CD14-positive monocyte (primary cell): ENCODE measurements at regions not wholly inside any gene's neighbourhood (a gene's known extent, or its start where the extent isn't known, plus 50 kb on each side); places are given as distances from the start of the nearest gene placed in this dataset.

ENCODE experiments used
- DNase-seq, 3 donors: peaks; one replicate each; pipeline ENCODE4 v3.0.0-alpha.2; 2011 to 2022
- H2AFZ ChIP-seq: 2 replicates; pipeline ENCODE4 v1.6.0; 2012; ENCODE audit warnings: mild to moderate bottlenecking, low read depth, low read length, inconsistent platforms; ENCODE audit not compliant: insufficient read depth, poor library complexity, severe bottlenecking
- H3K27ac ChIP-seq, 2 donors: 1 replicate in 1 of 2; 2 replicates in 1 of 2; pipeline ENCODE4 v1.5.1; 2012 to 2013; ENCODE audit warnings: low read length in 2 of 2, control low read depth in 1 of 2, inconsistent platforms in 1 of 2, low read depth in 1 of 2, mild to moderate bottlenecking in 1 of 2
- H3K27me3 ChIP-seq, 2 donors: one replicate each; pipeline versions ENCODE4 v1.6.0 to v1.6.1; 2011 to 2013; ENCODE audit warnings: low read length in 2 of 2; ENCODE audit not compliant: control insufficient read depth in 2 of 2, insufficient read depth in 2 of 2
- H3K36me3 ChIP-seq, 2 donors: replicated peaks in 1 of 2; 1 replicate in 1 of 2; 2 replicates in 1 of 2; pipeline versions ENCODE4 v1.5.1 to v1.6.1; 2012 to 2013; ENCODE audit warnings: low read length in 2 of 2, control low read depth in 1 of 2, inconsistent platforms in 1 of 2, mild to moderate bottlenecking in 1 of 2; ENCODE audit not compliant: insufficient read depth in 2 of 2, control insufficient read depth in 1 of 2
- H3K4me1 ChIP-seq, 2 donors: 1 replicate in 1 of 2; 2 replicates in 1 of 2; pipeline versions ENCODE4 v1.5.1 to v1.6.1; 2012 to 2013; ENCODE audit warnings: low read length in 2 of 2, control low read depth in 1 of 2, inconsistent platforms in 1 of 2, mild to moderate bottlenecking in 1 of 2, moderate library complexity in 1 of 2; ENCODE audit not compliant: insufficient read depth in 2 of 2, control insufficient read depth in 1 of 2
- H3K4me2 ChIP-seq: replicated peaks from 2 replicates; pipeline ENCODE3; 2012; ENCODE audit warnings: low read length, moderate library complexity, mild to moderate bottlenecking; ENCODE audit not compliant: poor library complexity, severe bottlenecking; ENCODE audit errors: extremely low read depth
- H3K4me3 ChIP-seq, 3 experiments: fragments of 200-600 bp in 1 of 3; sonication (generic) in 1 of 3; replicated peaks in 1 of 3; 1 replicate in 2 of 3; 2 replicates in 1 of 3; pipeline ENCODE4 v1.5.1; 2011 to 2013; ENCODE audit warnings: low read length in 3 of 3, mild to moderate bottlenecking in 3 of 3, control low read depth in 2 of 3, low read depth in 2 of 3, inconsistent platforms in 1 of 3, moderate library complexity in 1 of 3
- H3K79me2 ChIP-seq: 2 replicates; pipeline ENCODE4 v1.6.0; 2012; ENCODE audit warnings: mild to moderate bottlenecking, control low read depth, inconsistent platforms, low read length, moderate library complexity; ENCODE audit not compliant: insufficient read depth
- H3K9ac ChIP-seq: 2 replicates; pipeline ENCODE4 v1.6.0; 2017; ENCODE audit warnings: low read length, mild to moderate bottlenecking; ENCODE audit not compliant: insufficient read depth, poor library complexity, severe bottlenecking
- H3K9me3 ChIP-seq, 2 donors: replicated peaks in 1 of 2; 1 replicate in 1 of 2; 2 replicates in 1 of 2; pipeline versions ENCODE4 v1.5.1 to v1.6.1; 2012 to 2013; ENCODE audit warnings: low read length in 2 of 2, control low read depth in 1 of 2; ENCODE audit not compliant: control insufficient read depth in 1 of 2, insufficient read depth in 1 of 2
- H4K20me1 ChIP-seq: 2 replicates; pipeline ENCODE4 v1.6.0; 2012; ENCODE audit warnings: mild to moderate bottlenecking, low read length, control low read depth, moderate library complexity; ENCODE audit not compliant: insufficient read depth
- H3K27ac Mint-ChIP-seq, 7 donors: one replicate each; pipeline ENCODE4 v1.8.0; 2020; ENCODE audit warnings: mild to moderate bottlenecking in 7 of 7, mixed read lengths in 7 of 7, moderate library complexity in 6 of 7, inconsistent platforms in 2 of 7
- H3K27me3 Mint-ChIP-seq, 3 donors: one replicate each; pipeline ENCODE4 v1.8.0; 2021 to 2022; ENCODE audit warnings: low read depth in 3 of 3, mild to moderate bottlenecking in 3 of 3, mixed read lengths in 3 of 3, moderate library complexity in 3 of 3, inconsistent platforms in 1 of 3
- H3K36me3 Mint-ChIP-seq, 2 donors: one replicate each; pipeline ENCODE4 v1.8.0; 2020; ENCODE audit warnings: mixed read lengths in 2 of 2, inconsistent platforms in 1 of 2, mild to moderate bottlenecking in 1 of 2
- H3K4me1 Mint-ChIP-seq: one replicate; pipeline ENCODE4 v1.8.0; 2020; ENCODE audit warnings: mild to moderate bottlenecking, mixed read lengths
- H3K4me3 Mint-ChIP-seq, 2 donors: one replicate each; pipeline ENCODE4 v1.8.0; 2020; ENCODE audit warnings: mild to moderate bottlenecking in 2 of 2, mixed read lengths in 2 of 2, moderate library complexity in 1 of 2
- H3K9me3 Mint-ChIP-seq, 7 donors: one replicate each; pipeline ENCODE4 v1.8.0; 2020 to 2022; ENCODE audit warnings: mixed read lengths in 7 of 7, mild to moderate bottlenecking in 6 of 7, moderate library complexity in 6 of 7, inconsistent platforms in 2 of 7
- WGBS: methylation state at CpG from one replicate; pipeline ENCODE4 v1.1.5; 2013; ENCODE audit warnings: missing lambda C conversion rate; ENCODE audit not compliant: insufficient coverage; 5-methylcytosine and 5-hydroxymethylcytosine counted together
- intact Hi-C, 2 donors: fragments of 100-400 bp; cut with micrococcal nuclease; formaldehyde crosslinking; loops; one replicate each; pipeline versions ENCODE4 v1.15.0 to v1.15.1; 2023
- TF ChIP-seq, protein P1 (sequence below): fragments of 200-600 bp; IDR thresholded peaks from one replicate; pipeline ENCODE4 v1.8.0; 2022; ENCODE audit warnings: antibody characterized with exemption, mild to moderate bottlenecking

DNA sequence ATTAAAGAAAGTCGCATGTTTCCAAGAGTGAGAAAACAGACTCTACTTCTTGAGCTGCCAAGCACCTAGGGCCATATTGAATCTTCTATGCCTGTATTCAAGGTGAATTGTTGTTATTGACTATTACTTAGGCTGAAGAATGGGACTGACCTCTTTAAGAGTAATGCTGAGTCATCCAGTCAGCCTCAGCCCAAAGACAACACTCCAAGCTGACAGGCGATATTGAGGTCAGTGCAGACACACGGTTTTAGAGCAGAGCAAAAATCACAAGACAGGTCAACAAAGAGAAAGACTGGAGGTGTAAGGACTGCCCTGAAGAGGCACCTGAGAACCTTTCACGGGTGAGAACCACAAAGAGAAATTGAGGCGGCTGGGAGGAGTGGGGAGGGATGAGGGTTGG lies 146.9 kb downstream of the MIS18A start:
- Mint-ChIP-seq H3K27ac (no peak overlapping the region), H3K9me3 (peaks cover 2 to 24% (median 17%) of the 10 kb centered on the region in 7 donors), H3K27me3 (peaks cover 0 to 5% (median 0%) of the 10 kb centered on the region in 3 donors), H3K36me3 (no peaks in the 10 kb centered on the region), H3K4me1 (no peaks in the 10 kb centered on the region), H3K4me3 (no peak overlapping the region)
- intact Hi-C loops = no loop called here
- no peaks in the 10 kb centered on the region for H4K20me1 ChIP-seq
- TF ChIP-seq, protein P1, sequence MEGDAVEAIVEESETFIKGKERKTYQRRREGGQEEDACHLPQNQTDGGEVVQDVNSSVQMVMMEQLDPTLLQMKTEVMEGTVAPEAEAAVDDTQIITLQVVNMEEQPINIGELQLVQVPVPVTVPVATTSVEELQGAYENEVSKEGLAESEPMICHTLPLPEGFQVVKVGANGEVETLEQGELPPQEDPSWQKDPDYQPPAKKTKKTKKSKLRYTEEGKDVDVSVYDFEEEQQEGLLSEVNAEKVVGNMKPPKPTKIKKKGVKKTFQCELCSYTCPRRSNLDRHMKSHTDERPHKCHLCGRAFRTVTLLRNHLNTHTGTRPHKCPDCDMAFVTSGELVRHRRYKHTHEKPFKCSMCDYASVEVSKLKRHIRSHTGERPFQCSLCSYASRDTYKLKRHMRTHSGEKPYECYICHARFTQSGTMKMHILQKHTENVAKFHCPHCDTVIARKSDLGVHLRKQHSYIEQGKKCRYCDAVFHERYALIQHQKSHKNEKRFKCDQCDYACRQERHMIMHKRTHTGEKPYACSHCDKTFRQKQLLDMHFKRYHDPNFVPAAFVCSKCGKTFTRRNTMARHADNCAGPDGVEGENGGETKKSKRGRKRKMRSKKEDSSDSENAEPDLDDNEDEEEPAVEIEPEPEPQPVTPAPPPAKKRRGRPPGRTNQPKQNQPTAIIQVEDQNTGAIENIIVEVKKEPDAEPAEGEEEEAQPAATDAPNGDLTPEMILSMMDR = no peak
- no peak overlapping the region for H3K4me3 ChIP-seq
- no peak overlapping the region for H3K27ac ChIP-seq
- DNase-seq = no peak
- H3K4me1 ChIP-seq = no peaks in the 10 kb centered on the region
- WGBS = no CpG with 5 or more reads among the region's 5 CpGs
- no peak overlapping the region for H2AFZ ChIP-seq
- H3K9ac ChIP-seq = no peak overlapping the region
- no peaks in the 10 kb centered on the region for H3K36me3 ChIP-seq
- H3K27me3 ChIP-seq = no peaks in the 10 kb centered on the region
- H3K79me2 ChIP-seq = no peaks in the 10 kb centered on the region
- H3K9me3 ChIP-seq = peaks cover 8 to 16% of the 10 kb centered on the region in 2 donors
- no peak overlapping the region for H3K4me2 ChIP-seq

DNA sequence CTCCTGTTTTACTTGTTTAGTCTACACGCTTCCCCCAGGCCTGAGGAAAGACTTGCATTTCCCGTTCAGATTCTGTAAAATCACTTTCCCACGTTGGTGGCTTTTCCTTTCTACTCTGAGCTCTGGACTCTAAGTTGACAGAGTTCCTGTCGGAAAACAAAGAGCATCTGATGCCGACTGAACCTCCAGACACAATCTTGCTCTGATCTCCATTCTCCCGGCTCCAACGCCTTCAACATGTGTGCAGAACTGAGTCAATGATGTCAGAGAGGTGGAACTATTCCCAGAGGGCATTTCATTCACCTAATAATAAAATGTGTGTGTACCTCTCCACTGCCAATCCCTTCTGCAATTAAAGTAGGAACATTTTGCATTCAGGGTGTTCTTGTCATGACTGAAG lies 147.7 kb downstream of the MIS18A start:
- H3K36me3 ChIP-seq = no peaks in the 10 kb centered on the region
- H2AFZ ChIP-seq = no peak overlapping the region
- no peaks in the 10 kb centered on the region for H3K36me3 Mint-ChIP-seq
- no peak overlapping the region for H3K4me3 ChIP-seq
- no peak overlapping the region for H3K4me2 ChIP-seq
- H3K9me3 Mint-ChIP-seq = peaks cover 2 to 28% (median 17%) of the 10 kb centered on the region in 7 donors
- intact Hi-C loops = no loop called here
- no peaks in the 10 kb centered on the region for H3K27me3 ChIP-seq
- no peaks in the 10 kb centered on the region for H3K79me2 ChIP-seq
- no peak overlapping the region for H3K4me3 Mint-ChIP-seq
- H3K4me1 Mint-ChIP-seq = no peaks in the 10 kb centered on the region
- H3K27ac ChIP-seq = no peak overlapping the region
- 40% methylated on average over 1 of the region's 7 CpGs for WGBS
- no peaks in the 10 kb centered on the region for H3K4me1 ChIP-seq
- H3K27ac Mint-ChIP-seq = no peak overlapping the region
- H3K9ac ChIP-seq = no peak overlapping the region
- no peak for DNase-seq
- TF ChIP-seq, protein P1 = no peak
- H3K9me3 ChIP-seq = peaks cover 8 to 14% of the 10 kb centered on the region in 2 donors
- H4K20me1 ChIP-seq = no peaks in the 10 kb centered on the region
- H3K27me3 Mint-ChIP-seq = peaks cover 0 to 6% (median 0%) of the 10 kb centered on the region in 3 donors
